ENCODE measurements at regions not wholly inside any gene's neighbourhood (a gene's known extent, or its start where the extent isn't known, plus 50 kb on each side); places are given as distances from the start of the nearest gene placed in this dataset.

GRCh38 chr2:80987466-80987865, 682.9 kb upstream of the LRRTM1 start:
- Histone ChIP-seq H3K36me3 (ENCODE audit: control insufficient read depth, insufficient read depth, low read length) (no peaks in the 10 kb centered on the region), H4K20me1 (replicated peaks; ENCODE audit: control insufficient read depth, insufficient read depth, low read length) (no peaks in the 10 kb centered on the region), H3K9me1 (ENCODE audit: control insufficient read depth, insufficient read depth, low read length) (no peaks in the 10 kb centered on the region), H3K9me3 (replicated peaks; ENCODE audit: control insufficient read depth, insufficient read depth, low read depth, low read length) (no peaks in the 10 kb centered on the region), H3K4me3 (no peak overlapping the region), H3K4me2 (ENCODE audit: insufficient read depth, low read length) (no peak overlapping the region), H3K27ac (ENCODE audit: extremely low read depth, low read depth, low read length) (no peak overlapping the region), H3K9ac (ENCODE audit: insufficient read depth in 1 of 2, low read depth in 2 of 2, low read length in 2 of 2) (no peak overlapping the region), H2AFZ (ENCODE audit: low read depth, low read length) (no peak overlapping the region), H3K79me2 (ENCODE audit: control insufficient read depth, insufficient read depth, low read length) (no peaks in the 10 kb centered on the region), H3K4me1 (replicated peaks in 1 of 2; ENCODE audit: control insufficient read depth in 2 of 2, insufficient read depth in 2 of 2, low read length in 2 of 2) (no peaks in the 10 kb centered on the region), H3K27me3 (ENCODE audit: control insufficient read depth in 2 of 2, insufficient read depth in 2 of 2, low read length in 2 of 2) (no peaks in the 10 kb centered on the region)
- in situ Hi-C loops (cut with MboI), result no loop called here
- ChIA-PET POLR2A (no interaction called here), CTCF (ENCODE audit: low intra/inter-chr PET ratio) (no interaction called here)
- intact Hi-C loops (cut with micrococcal nuclease), result no loop called here
- FAIRE-seq (no peak), ATAC-seq (no peak), DNase-seq (ENCODE audit: extremely low read depth in 1 of 4, low spot score in 3 of 4) (no peak)
- no TSS peak for BruUV-seq (replicated peaks)
- 5% methylated on average over 2 of the region's 2 CpGs for WGBS (ENCODE audit: insufficient coverage, low coverage, missing lambda C conversion rate)
- TF ChIP-seq THRB (CRISPR knock-in tag; conservative IDR thresholded peaks at IDR 0.05), result no peak
- TF ChIP-seq HES1 (IDR thresholded peaks at IDR 0.05; ENCODE audit: low read depth), result no peak
- no peak for TF ChIP-seq FOXJ3 (CRISPR knock-in tag; IDR thresholded peaks at IDR 0.05)
- no peak for TF ChIP-seq YY1 (IDR thresholded peaks at IDR 0.05; ENCODE audit: borderline replicate concordance in 1 of 3, control insufficient read depth in 1 of 3, extremely low read depth in 1 of 3, insufficient read depth in 3 of 3, insufficient read length in 1 of 3, insufficient replicate concordance in 2 of 3, low read depth in 1 of 3, low read length in 2 of 3)
- TF ChIP-seq HMGXB4 (CRISPR knock-in tag; IDR thresholded peaks at IDR 0.05), result no peak
- no peak for TF ChIP-seq ZBTB7A (IDR thresholded peaks at IDR 0.05; ENCODE audit: borderline replicate concordance, control insufficient read depth, low read depth, low read length)
- TF ChIP-seq, protein P1, sequence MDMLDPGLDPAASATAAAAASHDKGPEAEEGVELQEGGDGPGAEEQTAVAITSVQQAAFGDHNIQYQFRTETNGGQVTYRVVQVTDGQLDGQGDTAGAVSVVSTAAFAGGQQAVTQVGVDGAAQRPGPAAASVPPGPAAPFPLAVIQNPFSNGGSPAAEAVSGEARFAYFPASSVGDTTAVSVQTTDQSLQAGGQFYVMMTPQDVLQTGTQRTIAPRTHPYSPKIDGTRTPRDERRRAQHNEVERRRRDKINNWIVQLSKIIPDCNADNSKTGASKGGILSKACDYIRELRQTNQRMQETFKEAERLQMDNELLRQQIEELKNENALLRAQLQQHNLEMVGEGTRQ (CRISPR knock-in tag; IDR thresholded peaks at IDR 0.05), result no peak
- TF ChIP-seq PHB2 (IDR thresholded peaks at IDR 0.05; ENCODE audit: low read depth), result no peak
- no peak for TF ChIP-seq ILK (tag; IDR thresholded peaks at IDR 0.05; ENCODE audit: borderline replicate concordance, low read depth)
- no peak for TF ChIP-seq NR1H2 (CRISPR knock-in tag; IDR thresholded peaks at IDR 0.05)
- no peak for TF ChIP-seq PHTF2 (CRISPR knock-in tag; IDR thresholded peaks at IDR 0.05)
- TF ChIP-seq CREB3L1 (IDR thresholded peaks at IDR 0.05; ENCODE audit: borderline replicate concordance, low read depth), result no peak
- no peak for TF ChIP-seq KLF1 (tag; IDR thresholded peaks at IDR 0.05)
- no peak for TF ChIP-seq MEIS2 (IDR thresholded peaks at IDR 0.05; ENCODE audit: partially characterized antibody)
- TF ChIP-seq CTBP1 (IDR thresholded peaks at IDR 0.05; ENCODE audit: borderline replicate concordance), result no peak
- TF ChIP-seq POU5F1 (IDR thresholded peaks at IDR 0.05; ENCODE audit: borderline replicate concordance, low read depth, low read length, partially characterized antibody), result no peak
- no peak for TF ChIP-seq BRD4 (IDR thresholded peaks at IDR 0.05)
